GM18870 (cell line): ENCODE measurements at regions not wholly inside any gene's neighbourhood (a gene's known extent, or its start where the extent isn't known, plus 50 kb on each side); places are given as distances from the start of the nearest gene placed in this dataset.
A peak's percentile ranks its signal among the peaks of the same experiment; 100 is the strongest.
"Not testable (repeated sequence)": the region's sequence is repeated elsewhere in the genome, so short reads cannot be mapped to it uniquely, and the experiment has no call there.

ENCODE experiments used
- ATAC-seq: cut with Tn5 transposase; IDR thresholded peaks from one replicate; pipeline ENCODE4 v1.9.1; 2021; ENCODE audit warnings: moderate library complexity; ENCODE audit not compliant: unreplicated experiment

- ATAC-seq: no peak
Measured at GRCh38 chr11:81634483-81634882, 1099.2 kb downstream of the FAM181B start.

- ATAC-seq: no peak
Measured at GRCh38 chr11:81602508-81602907, 1131.2 kb downstream of the FAM181B start.

DNA sequence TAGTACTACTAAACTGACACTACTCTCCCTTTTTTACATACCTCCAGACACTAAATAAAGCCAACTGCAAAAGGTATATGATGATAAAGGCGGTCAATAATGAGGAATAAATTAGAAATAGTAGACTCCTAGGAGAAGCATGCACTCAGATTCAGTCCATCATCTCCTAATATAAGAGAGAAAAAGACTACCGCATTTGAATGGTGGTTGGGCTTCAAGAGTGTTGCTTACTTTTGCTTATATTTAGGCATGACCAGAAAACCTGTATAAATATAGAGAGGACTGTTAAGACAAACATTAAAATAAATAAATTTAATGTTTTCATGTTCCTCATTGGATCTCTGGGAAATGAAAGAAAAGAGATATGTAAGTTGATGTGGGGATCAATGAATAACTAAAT lies 1137.0 kb downstream of the FAM181B start:
- ATAC-seq: no peak

DNA sequence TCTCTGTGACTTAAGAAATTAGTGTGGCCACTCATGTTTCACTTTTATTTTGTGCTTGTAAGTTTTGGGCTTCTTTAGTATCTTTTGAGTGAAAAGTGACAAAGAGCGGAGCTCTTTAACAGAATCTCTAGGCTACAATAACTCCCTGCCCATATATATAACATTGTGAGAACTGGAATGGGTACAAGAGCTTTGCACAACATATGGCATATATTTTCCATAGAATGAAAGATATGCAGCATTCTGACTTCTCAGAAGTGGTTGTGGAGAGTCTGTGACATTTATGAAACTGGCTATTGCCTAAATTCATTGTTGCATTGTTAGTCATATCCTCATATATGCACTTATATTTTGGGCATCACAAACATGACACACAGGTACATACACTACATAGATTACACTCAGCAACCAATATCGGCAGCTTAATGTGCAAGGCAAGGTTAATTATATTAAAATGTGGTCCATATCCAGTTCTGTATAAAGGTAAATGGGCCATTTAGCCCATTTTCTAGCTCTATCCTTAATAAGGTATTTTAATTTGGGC lies 1148.2 kb downstream of the FAM181B start:
- no peak for ATAC-seq

GRCh38 chr11:81579339-81579738 lies 1154.3 kb downstream of the FAM181B start:
- no peak for ATAC-seq

GRCh38 chr11:81578571-81578970 lies 1155.1 kb downstream of the FAM181B start:
- no peak for ATAC-seq

DNA sequence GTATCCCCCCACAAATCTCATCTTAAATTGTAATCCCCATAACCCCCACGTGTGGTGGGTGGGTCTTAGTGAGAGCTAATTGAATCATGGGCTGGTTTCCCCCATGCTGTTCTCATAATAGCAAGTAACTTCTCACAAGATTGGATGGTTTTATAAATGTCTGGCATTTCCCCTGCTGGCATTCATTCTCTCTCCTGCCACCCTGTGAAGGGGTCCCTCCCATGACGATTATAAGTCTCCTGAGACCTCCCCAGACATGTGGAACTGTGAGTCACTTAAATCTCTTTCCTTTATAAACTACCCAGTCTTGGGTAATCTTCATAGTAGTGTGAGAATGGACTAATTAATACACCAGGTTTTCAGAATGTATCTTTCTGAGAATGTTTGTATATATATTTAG lies 1159.4 kb downstream of the FAM181B start:
- no peak for ATAC-seq

GRCh38 chr11:81573367-81573766 lies 1160.3 kb downstream of the FAM181B start:
- ATAC-seq: no peak

DNA sequence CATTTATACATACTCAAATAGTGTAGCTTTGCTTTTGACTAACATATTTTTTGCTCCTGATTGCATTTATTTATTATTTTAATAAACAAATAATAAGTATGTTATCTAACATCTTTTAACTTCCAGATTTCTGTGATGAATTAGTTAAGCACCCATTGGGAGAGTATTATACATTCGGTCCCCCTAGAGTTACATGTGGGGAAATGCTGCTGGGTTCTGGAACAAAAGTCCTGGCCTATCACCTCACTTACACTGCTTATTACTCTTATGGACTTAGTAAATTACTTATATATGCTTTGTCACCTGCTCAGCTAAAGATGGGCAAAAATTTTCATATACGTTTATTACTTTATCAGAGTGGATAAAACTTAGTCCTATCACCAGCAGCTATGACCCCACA lies 1163.0 kb downstream of the FAM181B start:
- ATAC-seq: no peak

DNA sequence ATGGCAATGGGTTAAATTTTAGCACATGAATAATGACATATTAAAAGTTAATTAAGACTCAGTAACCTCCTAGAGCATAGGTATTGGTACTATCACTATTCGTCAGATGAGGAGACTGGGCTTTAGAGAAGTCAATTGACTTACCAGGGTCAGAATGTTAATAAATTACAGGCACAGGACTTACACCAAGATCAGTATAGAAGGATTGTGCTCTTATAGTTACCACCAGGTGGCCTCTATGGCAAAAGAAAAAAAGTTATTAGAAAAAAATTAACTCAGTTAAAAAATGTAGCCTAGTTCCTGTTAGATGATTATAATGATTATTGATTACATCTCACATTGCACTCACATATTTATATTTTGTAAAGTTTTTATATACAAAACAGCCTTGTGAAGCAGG lies 1163.7 kb downstream of the FAM181B start:
- ATAC-seq: no peak

DNA sequence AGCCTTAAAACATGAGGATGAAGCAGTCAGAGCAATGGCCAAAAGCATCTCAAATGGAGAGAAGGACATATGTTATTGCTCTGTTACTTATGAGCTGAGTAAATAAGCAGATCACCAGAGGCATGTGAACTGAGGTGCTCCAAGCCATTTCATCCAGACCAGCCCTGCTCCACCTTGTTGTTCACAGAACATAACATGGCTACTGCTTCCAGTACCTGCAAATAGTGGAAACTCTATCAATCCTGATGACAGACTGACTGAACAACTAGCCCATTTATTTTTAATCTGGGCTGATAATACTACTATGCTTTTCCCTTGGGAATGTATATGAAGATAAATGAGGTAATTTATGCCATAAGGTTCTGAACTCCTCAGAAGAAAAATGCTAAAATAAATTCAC lies 1164.7 kb downstream of the FAM181B start:
- ATAC-seq: no peak

- ATAC-seq: no peak
Measured at GRCh38 chr11:81548123-81548522, 1185.5 kb downstream of the FAM181B start.

DNA sequence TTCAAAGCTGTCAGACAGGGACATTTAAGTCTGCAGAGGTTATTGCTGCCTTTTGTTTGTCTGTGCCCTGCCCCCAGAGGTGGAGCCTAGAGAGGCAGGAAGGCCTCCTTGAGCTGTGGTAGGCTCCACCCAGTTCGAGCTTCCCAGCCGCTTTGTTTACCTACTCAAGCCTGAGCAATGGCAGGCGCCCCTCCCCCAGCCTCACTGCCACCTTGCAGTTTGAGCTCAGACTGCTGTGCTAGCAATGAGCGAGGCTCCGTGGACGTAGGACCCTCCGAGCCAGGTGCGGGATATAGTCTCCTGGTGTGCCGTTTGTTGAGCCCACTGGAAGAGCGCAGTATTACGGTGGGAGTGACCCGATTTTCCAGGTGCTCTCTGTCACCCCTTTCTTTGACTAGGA lies 1193.9 kb downstream of the FAM181B start:
- ATAC-seq: not testable (repeated sequence)

GRCh38 chr11:81515566-81515965 lies 1218.1 kb downstream of the FAM181B start:
- ATAC-seq: no peak

DNA sequence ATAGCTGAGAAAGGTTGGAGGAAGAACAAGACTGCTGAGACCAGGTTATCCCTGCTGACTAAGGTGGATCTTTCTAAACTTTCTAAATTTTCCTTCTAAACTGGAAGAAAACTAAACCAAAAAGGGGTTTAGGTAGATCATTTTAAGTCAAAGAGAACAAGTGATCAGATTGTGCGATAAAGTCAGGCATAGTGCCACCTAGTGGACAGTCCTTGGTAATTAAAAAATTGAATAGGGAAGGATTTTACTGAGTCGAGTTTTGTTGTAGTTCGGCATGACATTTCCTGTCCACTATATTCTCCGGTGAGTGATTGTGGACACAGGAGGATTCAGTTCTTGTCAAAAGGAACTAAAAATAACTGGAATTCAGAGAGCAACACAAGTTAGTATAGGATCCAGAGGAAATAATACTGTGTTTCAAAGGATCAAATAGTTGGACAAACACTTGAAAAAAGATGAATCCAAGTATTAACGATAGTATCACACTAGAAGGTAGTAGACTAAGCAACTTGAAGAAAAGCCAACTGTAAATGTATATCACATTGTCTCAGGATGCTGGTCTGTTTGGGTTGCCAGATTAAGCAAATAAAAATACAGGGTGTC lies 1236.4 kb downstream of the FAM181B start:
- ATAC-seq: peak; percentile 84

GRCh38 chr11:81496601-81497000 lies 1237.1 kb downstream of the FAM181B start:
- no peak for ATAC-seq

DNA sequence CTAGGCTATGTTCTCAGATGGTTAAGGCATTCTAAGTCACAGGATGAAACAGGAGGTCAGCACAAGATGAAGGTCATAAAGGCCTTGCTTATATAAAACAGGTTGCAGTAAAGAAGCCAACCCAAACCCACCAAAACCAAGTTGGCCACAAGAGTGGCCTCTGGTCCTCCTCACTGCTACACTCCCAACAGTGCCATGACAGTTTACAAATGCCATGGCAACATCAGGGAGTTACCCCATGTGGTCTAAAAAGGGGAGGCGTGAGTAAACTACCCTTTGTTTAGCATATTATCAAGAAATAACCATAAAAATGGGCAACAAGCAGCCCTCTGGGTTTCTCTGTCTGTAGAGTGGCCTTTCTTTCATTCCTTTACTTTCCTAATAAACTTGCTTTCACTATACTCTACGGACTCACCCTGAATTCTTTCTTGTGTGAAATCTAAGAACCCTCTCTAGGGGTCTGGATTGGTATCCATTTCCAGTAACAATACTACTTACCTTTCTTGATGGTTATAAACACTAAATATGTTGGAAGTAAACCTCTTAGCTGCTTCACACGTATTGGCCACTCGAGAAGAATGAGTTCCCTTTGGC lies 1237.9 kb downstream of the FAM181B start:
- ATAC-seq: no peak

DNA sequence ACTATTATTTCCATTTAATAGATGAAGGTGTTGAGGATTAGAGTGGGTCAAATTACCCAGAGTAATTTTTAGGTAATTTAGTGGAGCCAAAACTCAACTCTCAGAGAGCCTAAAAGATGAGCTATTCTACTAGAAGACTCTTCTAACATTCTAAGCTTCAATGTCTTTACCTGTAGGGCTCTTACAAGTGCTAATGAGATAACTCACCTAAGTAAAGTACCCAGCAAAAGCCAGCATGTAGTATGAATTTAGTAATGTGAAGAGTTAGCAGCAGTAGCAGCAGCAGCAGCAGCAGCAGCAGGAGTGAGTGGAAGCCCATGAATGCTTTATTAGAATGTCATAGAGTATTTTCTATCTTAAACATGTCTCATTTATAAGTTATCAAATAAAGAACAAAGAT lies 1239.2 kb downstream of the FAM181B start:
- no peak for ATAC-seq

DNA sequence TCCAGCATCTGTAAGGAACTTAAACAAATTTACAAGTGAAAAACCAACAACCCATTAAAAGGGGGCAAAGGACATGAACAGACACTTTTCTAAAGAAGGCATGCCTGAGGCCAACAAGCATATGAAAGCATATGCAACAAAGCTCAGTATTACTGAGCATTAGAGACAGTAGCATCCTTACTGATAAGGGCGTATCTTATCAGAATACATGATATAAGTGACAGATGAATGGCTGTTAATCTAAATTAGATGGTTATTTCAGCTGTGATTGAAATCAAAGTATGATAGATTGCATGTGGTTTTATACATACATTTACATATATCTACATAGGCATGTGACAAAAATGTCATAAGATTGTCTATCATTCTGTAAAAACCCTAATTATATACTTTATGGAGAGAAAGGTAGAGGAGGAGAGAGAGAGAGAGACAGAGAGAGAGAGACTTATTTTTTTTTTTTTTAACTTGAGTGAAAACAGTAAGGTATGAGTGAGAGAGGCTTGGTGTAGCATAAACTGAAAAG lies 1240.7 kb downstream of the FAM181B start:
- ATAC-seq: no peak

DNA sequence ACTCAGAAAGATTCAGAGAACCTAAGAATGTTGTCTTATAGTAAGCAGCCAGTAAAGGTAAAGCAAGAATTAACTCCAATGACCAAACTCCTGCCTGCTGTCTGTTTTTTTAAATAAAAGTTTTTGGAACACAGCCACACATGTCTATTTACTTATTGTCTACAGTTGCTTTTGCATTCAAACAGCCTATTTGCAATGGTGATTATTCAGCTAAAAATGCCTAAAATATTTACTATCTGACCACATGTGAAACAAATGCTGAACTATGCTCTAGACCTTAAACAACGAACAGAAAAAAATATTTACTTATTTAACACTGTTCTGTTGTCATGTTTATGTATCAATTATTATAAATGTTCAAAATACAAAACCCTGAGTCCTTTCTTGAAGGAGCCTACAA lies 1246.6 kb downstream of the FAM181B start:
- ATAC-seq: no peak

GRCh38 chr11:81484196-81484595 lies 1249.5 kb downstream of the FAM181B start:
- ATAC-seq: no peak

GRCh38 chr11:81477277-81477676 lies 1256.4 kb downstream of the FAM181B start:
- ATAC-seq: no peak

- ATAC-seq: no peak
Measured at GRCh38 chr11:81476345-81476744, 1257.3 kb downstream of the FAM181B start.
